ENCODE measurements at regions not wholly inside any gene's neighbourhood (a gene's known extent, or its start where the extent isn't known, plus 50 kb on each side); places are given as distances from the start of the nearest gene placed in this dataset.

DNA sequence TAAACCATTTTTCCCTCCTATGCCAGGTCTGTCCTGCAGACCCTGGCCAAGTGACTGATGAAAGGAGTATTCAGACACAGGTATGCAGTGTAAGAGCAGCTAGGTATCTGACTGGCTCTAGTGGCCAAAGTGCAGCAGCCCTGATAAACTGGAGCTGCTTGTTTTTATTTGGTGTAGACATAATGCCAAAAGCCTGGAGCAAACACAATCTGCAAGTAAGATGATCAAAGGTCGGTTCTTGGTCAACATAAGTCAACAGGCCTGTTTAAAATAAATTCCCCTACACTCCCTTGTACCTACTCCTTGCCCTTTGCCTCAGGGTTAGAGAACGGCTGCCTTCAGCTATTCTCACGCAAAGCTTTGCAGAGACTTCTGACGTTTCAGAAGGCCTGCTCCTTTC is 1003.1 kb downstream of the ZPLD1 start:
- intact Hi-C loops (cut with micrococcal nuclease), result no loop called here
- Mint-ChIP-seq H3K27ac (no peak overlapping the region), H3K9me3 (peaks cover 8% of the 10 kb centered on the region), H3K36me3 (ENCODE audit: low read depth) (no peaks in the 10 kb centered on the region), H3K4me1 (ENCODE audit: low read depth) (no peaks in the 10 kb centered on the region), H3K4me3 (ENCODE audit: low read depth) (no peak overlapping the region), H3K27me3 (ENCODE audit: low read depth) (no peaks in the 10 kb centered on the region)
- no peak for DNase-seq (ENCODE audit: low spot score)

DNA sequence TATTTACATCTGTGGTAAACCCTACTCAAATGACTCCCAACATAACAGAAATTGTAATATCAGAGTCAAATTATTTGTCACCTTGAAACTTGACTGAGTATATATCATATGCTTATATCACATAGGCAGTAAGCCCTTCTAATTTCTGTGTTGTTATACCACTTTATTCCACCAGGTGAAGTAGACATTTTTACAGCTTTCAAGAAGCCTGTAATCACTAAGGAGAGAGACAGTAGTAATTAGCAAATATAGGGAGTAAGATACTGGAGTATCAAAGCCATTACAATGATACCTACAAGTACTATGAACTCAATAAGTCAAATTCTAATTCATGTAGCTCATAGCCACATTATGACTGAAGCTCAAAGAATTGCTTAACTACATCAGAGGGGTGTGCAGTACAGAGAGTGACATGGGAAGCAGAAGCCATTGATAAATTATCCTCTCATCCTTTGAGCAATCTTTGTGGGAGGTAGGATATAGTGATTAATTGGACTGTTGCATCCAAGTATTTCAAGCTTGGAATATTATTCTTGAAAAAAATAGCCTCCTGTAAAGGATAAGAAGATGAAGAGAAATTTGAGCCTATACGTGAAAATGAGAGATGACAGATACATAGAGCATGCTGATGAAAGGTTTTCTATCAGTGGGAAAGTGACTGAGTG is 1005.9 kb downstream of the ZPLD1 start:
- no peaks in the 10 kb centered on the region for H3K27me3 Mint-ChIP-seq (ENCODE audit: low read depth)
- no peaks in the 10 kb centered on the region for H3K36me3 Mint-ChIP-seq (ENCODE audit: low read depth)
- H3K27ac Mint-ChIP-seq, result no peak overlapping the region
- no peaks in the 10 kb centered on the region for H3K4me1 Mint-ChIP-seq (ENCODE audit: low read depth)
- DNase-seq (ENCODE audit: low spot score), result no peak
- H3K9me3 Mint-ChIP-seq, result peaks cover 8% of the 10 kb centered on the region
- H3K4me3 Mint-ChIP-seq (ENCODE audit: low read depth), result no peak overlapping the region
- intact Hi-C loops (cut with micrococcal nuclease), result no loop called here

DNA sequence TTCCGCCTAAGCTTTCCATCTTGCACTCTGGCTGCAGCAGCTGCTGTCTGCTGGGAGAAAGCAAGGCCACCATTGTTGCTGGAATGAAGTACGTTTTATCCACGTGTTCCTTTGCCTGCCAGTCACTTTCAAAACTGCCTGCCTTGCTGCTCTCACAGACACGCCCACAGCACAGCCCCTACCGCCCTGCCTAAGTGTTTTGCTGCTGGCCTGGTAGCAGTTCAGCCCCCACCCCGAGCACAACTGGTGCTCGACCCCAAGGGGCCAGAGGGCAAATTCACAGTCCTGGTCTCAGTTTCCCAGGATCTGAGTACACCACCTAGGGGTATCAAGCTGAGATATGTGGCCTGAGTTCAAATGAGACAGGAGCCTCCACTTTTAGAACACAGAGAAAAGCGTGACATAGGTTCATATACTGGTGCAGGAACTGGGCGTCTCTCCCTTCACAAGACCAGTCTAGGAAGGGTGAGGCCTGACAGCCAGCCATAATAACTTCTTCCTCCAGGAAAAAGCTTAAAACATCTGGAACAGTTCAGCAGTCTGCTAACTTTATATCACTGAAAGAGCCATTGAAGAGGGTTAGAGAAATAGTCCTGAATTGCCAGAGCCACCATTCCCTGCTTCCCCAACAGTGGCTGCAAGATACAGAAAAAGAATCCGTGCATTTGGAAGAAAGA is 1012.3 kb downstream of the ZPLD1 start:
- no peak for DNase-seq (ENCODE audit: low spot score)
- Mint-ChIP-seq H3K27ac (no peak overlapping the region), H3K4me3 (ENCODE audit: low read depth) (no peak overlapping the region), H3K4me1 (ENCODE audit: low read depth) (no peaks in the 10 kb centered on the region), H3K9me3 (peaks cover 4% of the 10 kb centered on the region), H3K27me3 (ENCODE audit: low read depth) (no peaks in the 10 kb centered on the region), H3K36me3 (ENCODE audit: low read depth) (no peaks in the 10 kb centered on the region)
- intact Hi-C loops (cut with micrococcal nuclease), result no loop called here

DNA sequence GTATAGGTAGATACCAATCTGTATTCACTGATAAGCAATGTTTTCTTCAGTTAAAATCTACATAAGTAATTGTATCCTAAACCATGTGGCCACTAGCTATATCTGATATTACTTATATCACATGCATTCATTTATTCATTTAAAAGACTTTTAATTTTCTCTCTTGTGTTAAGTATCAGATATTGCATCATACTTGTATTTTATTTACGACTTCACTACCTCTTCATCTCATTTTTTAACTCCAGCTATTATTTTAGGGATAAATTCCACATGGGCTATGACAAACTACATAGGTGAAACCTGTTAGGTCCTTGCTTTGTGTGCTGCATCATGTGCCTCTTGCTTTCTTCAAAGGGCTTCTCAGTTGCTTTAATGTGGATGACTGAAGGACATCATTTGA is 1018.3 kb downstream of the ZPLD1 start:
- Mint-ChIP-seq H3K4me3 (ENCODE audit: low read depth) (no peak overlapping the region), H3K4me1 (ENCODE audit: low read depth) (no peaks in the 10 kb centered on the region), H3K27ac (no peak overlapping the region)

DNA sequence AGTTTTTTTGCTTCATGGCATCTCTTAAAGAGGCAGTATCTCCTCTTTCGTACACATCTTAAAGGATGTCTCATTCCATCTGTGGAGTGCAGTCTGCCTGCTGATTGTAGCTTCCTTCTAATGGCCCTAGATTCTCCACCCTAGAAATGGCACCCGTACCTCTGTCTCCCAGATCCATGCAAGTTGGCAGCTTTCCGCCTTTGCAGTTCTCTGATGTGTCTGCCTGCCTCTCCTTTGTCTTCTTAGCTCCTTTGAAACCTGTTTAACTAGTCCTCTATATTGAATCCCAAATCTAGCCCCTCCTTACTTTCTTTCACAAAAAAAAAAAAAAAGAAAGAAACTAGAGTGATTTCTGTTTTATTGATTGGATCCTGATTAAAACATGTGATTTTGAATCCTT is 1025.0 kb downstream of the ZPLD1 start:
- H3K4me3 Mint-ChIP-seq (ENCODE audit: low read depth), result no peak overlapping the region
- no peaks in the 10 kb centered on the region for H3K4me1 Mint-ChIP-seq (ENCODE audit: low read depth)
- no peak for DNase-seq (ENCODE audit: low spot score)
- H3K27ac Mint-ChIP-seq, result no peak overlapping the region
- no peaks in the 10 kb centered on the region for H3K36me3 Mint-ChIP-seq (ENCODE audit: low read depth)
- peaks cover 5% of the 10 kb centered on the region for H3K9me3 Mint-ChIP-seq
- H3K27me3 Mint-ChIP-seq (ENCODE audit: low read depth), result no peaks in the 10 kb centered on the region
- intact Hi-C loops (cut with micrococcal nuclease), result no loop called here

More for the DNA sequence above, 1018.3 kb downstream of the ZPLD1 start:
- DNase-seq (ENCODE audit: low spot score), result no peak
- Mint-ChIP-seq H3K9me3 (peaks cover 10% of the 10 kb centered on the region), H3K27me3 (ENCODE audit: low read depth) (no peaks in the 10 kb centered on the region), H3K36me3 (ENCODE audit: low read depth) (no peaks in the 10 kb centered on the region)
- intact Hi-C loops (cut with micrococcal nuclease), result no loop called here

DNA sequence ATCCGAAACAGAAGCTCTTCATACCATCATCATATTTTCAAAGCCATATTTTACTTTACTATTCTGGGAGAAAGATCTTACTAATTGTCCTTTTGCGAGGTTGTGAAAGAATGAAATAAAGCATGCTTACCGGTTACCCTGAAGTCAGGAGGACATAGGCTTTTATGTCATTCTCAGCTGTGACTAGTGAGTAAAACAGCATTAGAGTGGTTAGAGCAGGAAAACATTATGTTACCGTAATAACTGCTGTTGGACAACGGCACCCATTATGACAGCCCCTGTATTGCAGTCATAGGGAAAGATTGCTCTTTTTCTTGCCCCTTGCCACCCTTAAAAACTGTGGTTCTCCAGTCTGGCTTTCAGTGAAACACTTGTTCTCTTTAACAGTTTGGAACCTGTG is 1035.7 kb downstream of the ZPLD1 start:
- Mint-ChIP-seq H3K27me3 (ENCODE audit: low read depth) (no peaks in the 10 kb centered on the region), H3K4me1 (ENCODE audit: low read depth) (no peaks in the 10 kb centered on the region), H3K4me3 (ENCODE audit: low read depth) (no peak overlapping the region), H3K36me3 (ENCODE audit: low read depth) (no peaks in the 10 kb centered on the region), H3K9me3 (no peaks in the 10 kb centered on the region), H3K27ac (no peak overlapping the region)
- DNase-seq (ENCODE audit: low spot score), result no peak
- intact Hi-C loops (cut with micrococcal nuclease), result no loop called here

DNA sequence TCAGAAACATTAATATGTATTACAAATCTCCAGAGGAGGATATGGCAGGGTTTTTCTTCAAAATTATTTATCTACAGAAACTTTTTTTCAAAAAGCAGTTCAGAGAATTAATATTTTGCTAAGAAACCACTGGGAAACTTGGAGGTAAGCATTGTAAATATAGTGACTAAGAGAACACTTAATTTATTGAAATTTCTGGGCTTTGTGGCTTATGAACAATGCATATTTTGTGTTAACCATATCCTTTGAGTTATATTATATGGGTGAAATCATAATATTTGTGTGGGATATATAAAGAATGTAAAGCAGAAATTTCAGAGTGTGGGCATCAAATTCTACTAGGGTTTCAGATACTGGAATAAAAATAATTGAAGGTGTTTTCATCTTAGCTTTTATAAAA is 1059.2 kb downstream of the ZPLD1 start:
- intact Hi-C loops (cut with micrococcal nuclease), result no loop called here
- DNase-seq (ENCODE audit: low spot score), result no peak
- Mint-ChIP-seq H3K4me1 (ENCODE audit: low read depth) (no peaks in the 10 kb centered on the region), H3K9me3 (peaks cover 4% of the 10 kb centered on the region), H3K36me3 (ENCODE audit: low read depth) (no peaks in the 10 kb centered on the region), H3K4me3 (ENCODE audit: low read depth) (no peak overlapping the region), H3K27me3 (ENCODE audit: low read depth) (no peaks in the 10 kb centered on the region), H3K27ac (no peak overlapping the region)

DNA sequence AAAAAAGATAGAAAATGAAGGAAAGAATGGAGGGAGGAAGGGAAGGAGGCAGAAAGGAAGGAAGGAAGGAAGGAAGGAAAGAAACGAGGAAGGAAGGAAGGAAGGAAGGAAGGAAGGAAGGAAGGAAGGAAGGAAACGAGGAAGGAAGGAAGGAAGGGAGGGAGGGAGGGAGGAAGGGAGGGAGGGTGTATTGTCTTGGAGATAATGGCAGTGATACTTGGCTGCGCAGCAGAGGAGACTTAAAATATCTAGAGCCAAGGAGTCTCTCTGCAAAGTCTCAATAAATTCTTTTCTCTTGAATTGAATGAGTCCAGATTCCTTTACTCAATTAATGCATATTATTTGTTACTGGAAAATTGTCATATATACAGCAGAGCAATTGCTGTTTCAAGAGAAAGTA is 1059.7 kb downstream of the ZPLD1 start:
- Mint-ChIP-seq H3K4me1 (ENCODE audit: low read depth) (no peaks in the 10 kb centered on the region), H3K27me3 (ENCODE audit: low read depth) (no peaks in the 10 kb centered on the region), H3K27ac (no peak overlapping the region), H3K4me3 (ENCODE audit: low read depth) (no peak overlapping the region), H3K36me3 (ENCODE audit: low read depth) (no peaks in the 10 kb centered on the region), H3K9me3 (peaks cover 4% of the 10 kb centered on the region)
- intact Hi-C loops (cut with micrococcal nuclease), result no loop called here
- DNase-seq (ENCODE audit: low spot score), result no peak

DNA sequence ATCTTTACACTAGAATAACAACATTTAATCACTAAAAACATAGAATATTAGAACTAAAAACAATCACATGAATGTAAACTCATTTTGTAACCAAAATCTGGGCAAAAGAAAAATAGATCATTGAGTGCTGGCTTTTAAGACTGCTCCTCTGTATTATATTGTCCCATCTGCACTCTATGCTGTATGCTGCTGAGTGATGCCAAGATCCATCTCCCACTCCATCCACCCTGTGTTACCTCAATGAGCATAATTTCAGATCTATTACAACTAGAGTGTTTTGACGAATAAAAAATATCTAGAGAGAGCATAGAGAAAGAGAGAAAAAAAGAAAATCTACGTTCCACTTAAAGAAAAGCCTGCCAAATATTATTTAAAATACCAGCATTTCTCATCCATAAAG is 1060.4 kb downstream of the ZPLD1 start:
- intact Hi-C loops (cut with micrococcal nuclease), result no loop called here
- H3K4me1 Mint-ChIP-seq (ENCODE audit: low read depth), result no peaks in the 10 kb centered on the region
- no peaks in the 10 kb centered on the region for H3K27me3 Mint-ChIP-seq (ENCODE audit: low read depth)
- H3K27ac Mint-ChIP-seq, result no peak overlapping the region
- H3K4me3 Mint-ChIP-seq (ENCODE audit: low read depth), result no peak overlapping the region
- no peaks in the 10 kb centered on the region for H3K36me3 Mint-ChIP-seq (ENCODE audit: low read depth)
- H3K9me3 Mint-ChIP-seq, result peaks cover 7% of the 10 kb centered on the region
- DNase-seq (ENCODE audit: low spot score), result no peak

DNA sequence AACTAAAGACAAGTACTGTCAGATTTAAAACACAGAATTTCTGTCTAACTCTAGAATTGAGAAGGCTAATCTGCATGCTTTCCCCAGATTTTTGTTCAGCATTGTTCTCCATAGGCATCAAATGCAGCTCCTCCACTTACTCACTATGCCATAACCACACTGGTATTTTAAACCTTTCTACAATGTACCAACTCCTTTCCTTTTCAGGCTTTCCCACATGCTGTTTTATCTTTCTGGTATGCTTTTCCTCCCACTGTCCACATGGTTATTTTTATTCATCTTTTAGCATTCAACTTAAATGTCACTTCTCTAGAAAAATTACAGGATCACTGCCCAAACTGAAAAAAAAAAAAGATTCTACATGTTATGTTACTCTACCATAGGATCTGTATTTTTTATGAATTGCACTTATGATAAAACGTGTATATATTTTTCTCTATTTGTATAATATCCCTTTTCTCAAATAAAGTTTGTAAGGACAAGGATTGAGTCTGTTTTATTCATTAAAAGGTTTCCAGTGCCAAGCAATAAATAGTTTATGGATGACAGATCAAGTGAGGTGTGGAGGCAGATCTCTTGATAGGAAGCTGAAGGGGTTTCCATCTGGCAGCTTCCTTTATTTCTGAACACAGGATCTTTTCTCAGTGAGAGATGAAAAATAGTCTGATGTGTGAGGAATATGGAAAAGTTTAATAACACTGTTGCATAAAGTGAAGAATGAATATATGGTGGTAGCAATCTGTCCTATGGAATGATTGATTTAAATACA is 1064.5 kb downstream of the ZPLD1 start:
- no peak for DNase-seq (ENCODE audit: low spot score)
- intact Hi-C loops (cut with micrococcal nuclease), result no loop called here
- H3K36me3 Mint-ChIP-seq (ENCODE audit: low read depth), result no peaks in the 10 kb centered on the region
- H3K27me3 Mint-ChIP-seq (ENCODE audit: low read depth), result no peaks in the 10 kb centered on the region
- H3K27ac Mint-ChIP-seq, result no peak overlapping the region
- H3K9me3 Mint-ChIP-seq, result peaks cover 6% of the 10 kb centered on the region
- no peak overlapping the region for H3K4me3 Mint-ChIP-seq (ENCODE audit: low read depth)
- H3K4me1 Mint-ChIP-seq (ENCODE audit: low read depth), result no peaks in the 10 kb centered on the region

DNA sequence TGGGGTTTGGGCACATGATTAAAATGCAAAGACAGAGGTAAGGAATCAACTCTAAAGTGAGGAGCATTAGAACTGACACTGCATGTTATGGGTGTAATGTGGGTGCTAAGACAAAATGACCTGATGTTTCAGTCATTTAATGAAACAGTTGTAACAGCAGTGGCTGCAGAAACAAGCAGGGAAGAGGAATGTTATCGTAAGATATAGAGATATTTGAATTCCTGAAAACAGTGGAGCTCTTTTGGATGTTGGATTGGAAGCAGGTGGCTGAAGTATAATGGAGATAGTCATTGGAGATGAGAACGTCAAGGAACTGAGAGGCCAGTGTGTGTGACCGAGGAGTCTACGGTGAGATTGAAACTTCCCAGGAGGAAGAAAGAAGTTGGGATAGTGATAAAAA is 1065.2 kb downstream of the ZPLD1 start:
- no peaks in the 10 kb centered on the region for H3K4me1 Mint-ChIP-seq (ENCODE audit: low read depth)
- H3K9me3 Mint-ChIP-seq, result peaks cover 6% of the 10 kb centered on the region
- no peaks in the 10 kb centered on the region for H3K27me3 Mint-ChIP-seq (ENCODE audit: low read depth)
- H3K36me3 Mint-ChIP-seq (ENCODE audit: low read depth), result no peaks in the 10 kb centered on the region
- no peak overlapping the region for H3K4me3 Mint-ChIP-seq (ENCODE audit: low read depth)
- intact Hi-C loops (cut with micrococcal nuclease), result no loop called here
- DNase-seq (ENCODE audit: low spot score), result no peak
- H3K27ac Mint-ChIP-seq, result no peak overlapping the region

DNA sequence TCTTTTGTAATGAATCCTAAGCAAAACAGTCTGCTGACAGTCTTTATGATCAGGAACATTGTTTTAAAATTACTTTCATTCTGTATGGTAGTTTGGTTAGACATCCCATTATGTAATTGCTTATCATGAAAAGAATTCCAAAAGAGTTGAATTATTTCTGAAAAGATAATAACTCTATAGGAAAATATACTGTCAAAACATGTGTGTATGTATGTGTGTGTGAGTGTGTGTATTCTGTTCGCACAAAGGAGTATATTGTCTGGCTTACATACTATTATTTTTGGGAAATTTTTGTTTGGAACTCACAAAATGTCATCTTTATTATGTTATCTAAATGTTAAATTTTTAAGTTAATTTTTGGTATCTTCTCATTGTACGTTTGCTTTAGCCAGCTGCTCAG is 1075.9 kb downstream of the ZPLD1 start:
- intact Hi-C loops (cut with micrococcal nuclease), result no loop called here
- no peaks in the 10 kb centered on the region for H3K36me3 Mint-ChIP-seq (ENCODE audit: low read depth)
- H3K9me3 Mint-ChIP-seq, result peaks cover 11% of the 10 kb centered on the region
- H3K27ac Mint-ChIP-seq, result no peak overlapping the region
- H3K4me1 Mint-ChIP-seq (ENCODE audit: low read depth), result no peaks in the 10 kb centered on the region
- no peaks in the 10 kb centered on the region for H3K27me3 Mint-ChIP-seq (ENCODE audit: low read depth)
- no peak for DNase-seq (ENCODE audit: low spot score)
- H3K4me3 Mint-ChIP-seq (ENCODE audit: low read depth), result no peak overlapping the region

DNA sequence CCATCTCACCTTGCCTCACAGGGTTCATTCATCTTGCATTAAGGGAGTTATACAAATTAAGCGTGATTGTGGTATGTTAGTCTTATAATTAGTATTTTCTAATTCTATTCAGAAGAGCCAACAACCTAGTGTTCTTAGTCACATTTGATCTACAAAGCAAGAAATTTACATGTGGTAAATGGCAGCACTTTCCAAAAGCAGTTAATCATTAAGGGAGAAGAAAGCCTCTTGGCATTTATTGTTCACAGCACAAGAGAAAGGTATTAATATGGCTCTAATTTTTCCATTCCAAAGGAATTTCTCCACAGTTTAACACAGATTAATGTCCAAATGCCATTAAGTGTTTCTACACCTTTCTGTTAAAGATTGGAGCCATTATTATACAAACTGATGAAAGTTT is 1077.1 kb downstream of the ZPLD1 start:
- intact Hi-C loops (cut with micrococcal nuclease), result no loop called here
- DNase-seq (ENCODE audit: low spot score), result no peak
- no peaks in the 10 kb centered on the region for H3K36me3 Mint-ChIP-seq (ENCODE audit: low read depth)
- H3K27me3 Mint-ChIP-seq (ENCODE audit: low read depth), result no peaks in the 10 kb centered on the region
- H3K4me3 Mint-ChIP-seq (ENCODE audit: low read depth), result no peak overlapping the region
- no peak overlapping the region for H3K27ac Mint-ChIP-seq
- peaks cover 5% of the 10 kb centered on the region for H3K9me3 Mint-ChIP-seq
- no peaks in the 10 kb centered on the region for H3K4me1 Mint-ChIP-seq (ENCODE audit: low read depth)

Data from activated T-helper 2 cell treated with anti-CD3 and anti-CD28 coated beads, Interferon-gamma antibody, Interleukin-2, Interleukin-4, amounts not matched to agents 10 μg/mL and 5 μg/mL and 100 μg/mL, durations not matched to agents 14 hours and 24 hours and 36 hours (primary cell).